ENCODE measurements at regions not wholly inside any gene's neighbourhood (a gene's known extent, or its start where the extent isn't known, plus 50 kb on each side); places are given as distances from the start of the nearest gene placed in this dataset.

DNA sequence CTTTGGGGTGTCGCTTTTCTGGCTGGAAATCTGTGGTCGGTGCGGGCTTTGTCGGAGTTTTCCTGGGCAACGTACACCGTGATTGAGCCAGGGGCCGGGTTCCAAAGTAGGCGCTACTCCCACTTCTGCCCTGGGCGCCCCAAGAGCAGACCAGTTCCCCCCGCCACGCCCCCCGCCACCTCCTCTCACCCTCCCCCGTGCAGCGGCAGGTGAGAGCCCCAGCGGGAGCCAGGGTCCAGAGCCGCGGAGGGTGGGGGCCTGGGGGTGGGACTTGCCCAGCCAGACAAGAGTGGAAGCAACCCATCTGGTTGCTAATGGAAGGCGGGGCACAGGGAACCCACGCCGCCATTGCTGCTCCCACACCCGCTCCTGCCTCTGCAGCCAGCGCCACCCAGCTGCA is 2195.9 kb downstream of the PCDH9 start:
- DNase-seq (ENCODE audit: low read depth), result no peak

- DNase-seq (ENCODE audit: low read depth), result no peak
Measured at GRCh38 chr13:65032825-65033224, 2197.3 kb downstream of the PCDH9 start.

GRCh38 chr13:65028101-65028500 is 2202.0 kb downstream of the PCDH9 start:
- DNase-seq (ENCODE audit: low read depth), result no peak

DNA sequence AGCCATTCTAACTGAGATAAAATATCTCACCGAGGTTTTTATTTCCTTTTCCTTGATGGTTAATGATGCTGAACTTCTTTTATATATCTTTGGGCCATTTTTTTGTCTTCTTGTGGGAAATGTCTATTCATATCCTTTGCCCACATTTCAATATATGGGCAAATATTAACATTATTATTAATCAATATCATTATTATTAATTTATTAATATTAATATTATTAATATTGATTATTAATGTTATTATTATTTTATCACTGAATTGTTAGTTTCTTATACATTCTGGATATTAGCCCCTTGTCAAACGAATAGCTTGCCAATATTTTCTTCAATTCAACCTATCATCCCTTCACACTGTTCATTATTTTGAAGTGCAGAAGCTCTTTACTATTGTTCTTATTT is 2203.6 kb downstream of the PCDH9 start:
- no peak for DNase-seq (ENCODE audit: low read depth)

GRCh38 chr13:65011378-65011777 is 2218.8 kb downstream of the PCDH9 start:
- no peak for DNase-seq (ENCODE audit: low read depth)

- DNase-seq (ENCODE audit: low read depth), result no peak
Measured at GRCh38 chr13:64997438-64997837, 2232.7 kb downstream of the PCDH9 start.

- DNase-seq (ENCODE audit: low read depth), result no peak
Measured at GRCh38 chr13:64993514-64994164, 2236.5 kb downstream of the PCDH9 start.

- DNase-seq (ENCODE audit: low read depth), result no peak
Measured at GRCh38 chr13:64992314-64992713, 2237.8 kb downstream of the PCDH9 start.

DNA sequence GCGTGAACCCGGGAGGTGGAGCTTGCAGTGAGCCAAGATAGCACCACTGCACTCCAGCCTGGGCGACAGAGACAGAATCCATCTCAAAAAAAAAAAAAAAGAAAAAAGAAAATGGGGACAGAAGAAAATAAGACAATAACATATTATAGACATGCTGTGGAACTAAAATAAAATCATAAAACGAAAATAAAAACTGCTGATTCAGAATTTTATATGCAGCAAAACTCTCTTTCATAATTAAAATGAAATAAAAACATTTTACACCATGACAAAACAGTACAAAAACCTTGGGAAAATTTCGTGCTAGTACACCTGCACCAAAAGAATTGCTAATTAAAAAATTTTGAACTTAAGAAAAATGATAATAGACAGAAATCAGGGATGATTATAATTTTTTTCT is 2245.1 kb downstream of the PCDH9 start:
- DNase-seq (ENCODE audit: low read depth), result no peak

GRCh38 chr13:64962404-64962803 is 2267.7 kb downstream of the PCDH9 start:
- no peak for DNase-seq (ENCODE audit: low read depth)

- no peak for DNase-seq (ENCODE audit: low read depth)
Measured at GRCh38 chr13:64959276-64959675, 2270.9 kb downstream of the PCDH9 start.

DNA sequence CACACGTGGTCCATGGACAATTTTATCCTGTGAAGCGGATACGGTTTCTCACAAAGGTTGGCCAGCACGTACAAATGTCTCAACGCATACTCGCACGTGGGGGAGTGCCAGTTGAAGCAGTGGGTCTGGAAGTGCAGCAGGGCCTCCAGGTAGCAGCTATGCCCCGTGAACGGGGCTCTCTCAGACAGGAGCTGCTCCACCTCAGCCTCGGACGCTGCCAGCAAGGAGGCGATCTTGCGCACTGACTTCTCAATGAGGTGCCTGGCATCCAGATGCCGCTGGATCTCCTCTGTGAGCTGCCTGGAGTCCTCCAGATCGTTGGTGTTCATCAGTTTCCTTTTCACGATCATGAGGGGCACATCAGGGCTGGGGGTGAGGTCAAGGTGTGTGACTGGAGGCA is 2272.0 kb downstream of the PCDH9 start:
- no peak for DNase-seq (ENCODE audit: low read depth)

GRCh38 chr13:64938660-64939059 is 2291.5 kb downstream of the PCDH9 start:
- no peak for DNase-seq (ENCODE audit: low read depth)

- no peak for DNase-seq (ENCODE audit: low read depth)
Measured at GRCh38 chr13:64937302-64937701, 2292.8 kb downstream of the PCDH9 start.

- no peak for DNase-seq (ENCODE audit: low read depth)
Measured at GRCh38 chr13:64936879-64937278, 2293.3 kb downstream of the PCDH9 start.

DNA sequence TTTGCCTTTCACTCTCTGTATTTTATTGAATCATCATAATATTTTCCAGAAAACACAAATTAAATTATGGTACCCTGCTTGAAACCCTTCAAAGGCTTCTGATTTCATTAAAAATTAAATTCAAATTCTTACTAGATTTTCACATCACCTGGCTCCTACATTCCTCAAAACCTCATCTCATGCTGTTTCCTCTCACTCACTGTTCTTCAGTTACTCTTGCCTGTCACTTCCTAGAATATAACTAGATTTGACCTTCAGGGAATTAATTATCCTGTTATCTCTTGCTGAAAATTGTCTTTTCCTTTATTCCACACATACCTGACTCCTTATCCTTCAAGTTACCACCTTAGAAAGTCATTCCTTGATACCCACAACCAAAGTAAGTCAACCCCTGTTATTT is 2294.7 kb downstream of the PCDH9 start:
- no peak for DNase-seq (ENCODE audit: low read depth)

- no peak for DNase-seq (ENCODE audit: low read depth)
Measured at GRCh38 chr13:64934569-64935362, 2295.4 kb downstream of the PCDH9 start.

DNA sequence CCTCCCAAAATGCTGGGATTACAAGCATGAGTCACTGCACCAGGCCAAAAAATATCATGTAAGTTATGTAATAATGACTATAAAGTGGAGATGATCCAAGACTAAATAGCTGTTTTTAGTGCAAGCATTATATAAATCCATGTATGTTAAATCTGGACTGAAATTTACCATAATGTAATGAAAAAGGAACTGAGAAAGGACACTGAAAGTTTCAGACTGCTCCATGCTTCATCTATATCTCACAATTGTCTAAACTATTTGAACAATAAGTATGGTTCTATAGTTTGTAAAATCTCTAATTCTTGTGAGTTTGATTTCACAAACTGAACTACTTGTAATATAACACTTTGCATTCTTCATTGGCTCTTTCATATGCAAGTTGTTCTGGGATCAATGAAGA is 2299.5 kb downstream of the PCDH9 start:
- DNase-seq (ENCODE audit: low read depth), result no peak

- no peak for DNase-seq (ENCODE audit: low read depth)
Measured at GRCh38 chr13:64928696-64929499, 2301.2 kb downstream of the PCDH9 start.

DNA sequence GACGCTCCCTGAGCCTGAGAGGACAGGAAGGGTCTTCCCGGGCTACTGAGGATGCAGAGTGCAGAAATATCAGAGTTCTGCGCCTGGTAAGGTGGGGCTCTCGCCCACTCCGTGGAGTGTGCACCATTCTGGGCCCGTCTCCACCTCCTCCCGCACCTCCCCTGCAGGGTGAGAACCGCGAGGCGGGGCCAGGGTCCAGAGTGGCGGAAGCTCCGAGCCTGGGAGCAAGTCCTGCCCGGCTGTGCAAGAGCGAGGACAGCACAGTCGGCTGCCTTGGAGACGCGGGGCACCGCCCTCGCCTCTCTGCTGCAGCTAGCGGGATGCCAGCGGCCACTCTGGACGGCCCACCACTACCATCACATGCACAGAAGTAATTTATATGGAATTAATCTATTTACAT is 2304.4 kb downstream of the PCDH9 start:
- no peak for DNase-seq (ENCODE audit: low read depth)

- DNase-seq (ENCODE audit: low read depth), result no peak
Measured at GRCh38 chr13:64925284-64925683, 2304.9 kb downstream of the PCDH9 start.

GRCh38 chr13:64924401-64924800 is 2305.7 kb downstream of the PCDH9 start:
- no peak for DNase-seq (ENCODE audit: low read depth)

- no peak for DNase-seq (ENCODE audit: low read depth)
Measured at GRCh38 chr13:64917566-64917965, 2312.6 kb downstream of the PCDH9 start.
